Endothelial cell (in vitro differentiated cells): ENCODE measurements at regions not wholly inside any gene's neighbourhood (a gene's known extent, or its start where the extent isn't known, plus 50 kb on each side); places are given as distances from the start of the nearest gene placed in this dataset.

Source experiments
- DNase-seq: peaks from one replicate; pipeline ENCODE4 v3.0.0; 2021; ENCODE audit warnings: low spot score
- H3K27ac Mint-ChIP-seq: one replicate; pipeline ENCODE4 v1.8.0; 2021; ENCODE audit warnings: mixed read lengths, inconsistent platforms; ENCODE audit not compliant: unreplicated experiment
- H3K27me3 Mint-ChIP-seq: one replicate; pipeline ENCODE4 v1.8.0; 2021; ENCODE audit warnings: mild to moderate bottlenecking, moderate library complexity, mixed read lengths, inconsistent platforms; ENCODE audit not compliant: unreplicated experiment
- H3K36me3 Mint-ChIP-seq: one replicate; pipeline ENCODE4 v1.8.0; 2021; ENCODE audit warnings: mild to moderate bottlenecking, low read depth, mixed read lengths, inconsistent platforms; ENCODE audit not compliant: unreplicated experiment
- H3K4me1 Mint-ChIP-seq: one replicate; pipeline ENCODE4 v1.8.0; 2021; ENCODE audit warnings: mild to moderate bottlenecking, mixed read lengths, inconsistent platforms; ENCODE audit not compliant: unreplicated experiment
- H3K4me3 Mint-ChIP-seq: one replicate; pipeline ENCODE4 v1.8.0; 2021; ENCODE audit warnings: mild to moderate bottlenecking, mixed read lengths, inconsistent platforms; ENCODE audit not compliant: unreplicated experiment
- H3K9me3 Mint-ChIP-seq: one replicate; pipeline ENCODE4 v1.8.0; 2021; ENCODE audit warnings: mixed read lengths, inconsistent platforms; ENCODE audit not compliant: unreplicated experiment
- TF ChIP-seq, protein P1 (sequence below): fragments of 200-600 bp; sonication (generic); IDR thresholded peaks from one replicate; pipeline ENCODE4 v1.5.0; 2021; ENCODE audit warnings: antibody characterized with exemption; ENCODE audit not compliant: unreplicated experiment

DNA sequence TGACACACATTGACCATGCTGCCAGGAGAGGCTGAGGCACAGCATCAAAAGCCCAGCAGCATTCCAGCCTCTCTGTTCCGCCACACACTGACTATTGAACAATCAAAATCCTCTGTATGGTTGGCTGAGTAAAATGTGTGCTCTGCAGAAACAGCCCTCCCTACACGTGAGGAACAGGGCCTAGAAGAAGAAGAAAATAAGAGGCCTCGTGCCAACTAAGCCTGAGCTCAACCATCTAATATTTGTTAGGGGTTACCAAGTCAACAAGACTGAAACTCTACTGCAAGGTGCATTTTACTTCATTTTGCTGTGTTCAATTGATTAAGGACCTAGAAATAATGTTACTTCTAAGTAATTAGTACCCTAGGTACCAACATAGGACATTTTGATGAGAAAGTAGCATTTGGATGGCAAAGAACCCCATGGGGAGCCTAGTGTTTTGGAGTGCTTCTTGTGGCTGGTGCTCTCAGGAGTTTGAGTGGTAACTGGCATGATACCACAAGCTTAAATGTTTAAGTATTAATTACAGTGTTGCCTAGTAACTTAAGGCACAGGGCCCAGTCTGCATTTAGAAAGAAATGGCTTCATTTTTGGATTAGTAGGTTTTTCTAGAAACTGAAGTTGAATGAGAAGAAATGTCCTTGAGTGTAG lies 146.6 kb upstream of the PLN start:
- Mint-ChIP-seq H3K9me3 (no peaks in the 10 kb centered on the region), H3K4me3 (no peak overlapping the region), H3K27ac (no peak overlapping the region), H3K36me3 (no peaks in the 10 kb centered on the region), H3K4me1 (no peaks in the 10 kb centered on the region), H3K27me3 (no peaks in the 10 kb centered on the region)
- DNase-seq, result no peak
- TF ChIP-seq, protein P1, sequence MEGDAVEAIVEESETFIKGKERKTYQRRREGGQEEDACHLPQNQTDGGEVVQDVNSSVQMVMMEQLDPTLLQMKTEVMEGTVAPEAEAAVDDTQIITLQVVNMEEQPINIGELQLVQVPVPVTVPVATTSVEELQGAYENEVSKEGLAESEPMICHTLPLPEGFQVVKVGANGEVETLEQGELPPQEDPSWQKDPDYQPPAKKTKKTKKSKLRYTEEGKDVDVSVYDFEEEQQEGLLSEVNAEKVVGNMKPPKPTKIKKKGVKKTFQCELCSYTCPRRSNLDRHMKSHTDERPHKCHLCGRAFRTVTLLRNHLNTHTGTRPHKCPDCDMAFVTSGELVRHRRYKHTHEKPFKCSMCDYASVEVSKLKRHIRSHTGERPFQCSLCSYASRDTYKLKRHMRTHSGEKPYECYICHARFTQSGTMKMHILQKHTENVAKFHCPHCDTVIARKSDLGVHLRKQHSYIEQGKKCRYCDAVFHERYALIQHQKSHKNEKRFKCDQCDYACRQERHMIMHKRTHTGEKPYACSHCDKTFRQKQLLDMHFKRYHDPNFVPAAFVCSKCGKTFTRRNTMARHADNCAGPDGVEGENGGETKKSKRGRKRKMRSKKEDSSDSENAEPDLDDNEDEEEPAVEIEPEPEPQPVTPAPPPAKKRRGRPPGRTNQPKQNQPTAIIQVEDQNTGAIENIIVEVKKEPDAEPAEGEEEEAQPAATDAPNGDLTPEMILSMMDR, result no peak

DNA sequence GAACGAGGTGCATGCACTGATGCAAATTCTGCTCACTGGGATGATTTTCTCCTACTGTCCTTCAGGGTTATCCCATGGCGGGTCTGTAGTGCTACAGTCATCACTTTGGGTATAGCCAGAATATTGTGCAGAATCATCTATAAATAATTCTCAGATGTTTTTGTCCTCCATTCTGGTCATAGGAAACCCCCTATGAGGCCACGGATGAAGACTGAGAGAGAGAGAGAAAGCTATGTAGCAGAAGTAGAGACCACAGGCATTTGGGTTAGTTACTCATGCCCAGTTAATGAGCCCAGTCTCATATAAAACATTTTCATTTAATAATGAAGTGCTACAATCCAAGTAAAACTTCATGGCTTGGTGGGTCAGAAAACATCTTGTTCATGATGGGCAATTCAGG lies 145.1 kb upstream of the PLN start:
- H3K9me3 Mint-ChIP-seq, result no peaks in the 10 kb centered on the region
- no peaks in the 10 kb centered on the region for H3K36me3 Mint-ChIP-seq
- H3K27me3 Mint-ChIP-seq, result no peaks in the 10 kb centered on the region
- no peaks in the 10 kb centered on the region for H3K4me1 Mint-ChIP-seq
- H3K27ac Mint-ChIP-seq, result no peak overlapping the region
- no peak for DNase-seq
- TF ChIP-seq, protein P1, result no peak
- H3K4me3 Mint-ChIP-seq, result no peak overlapping the region

DNA sequence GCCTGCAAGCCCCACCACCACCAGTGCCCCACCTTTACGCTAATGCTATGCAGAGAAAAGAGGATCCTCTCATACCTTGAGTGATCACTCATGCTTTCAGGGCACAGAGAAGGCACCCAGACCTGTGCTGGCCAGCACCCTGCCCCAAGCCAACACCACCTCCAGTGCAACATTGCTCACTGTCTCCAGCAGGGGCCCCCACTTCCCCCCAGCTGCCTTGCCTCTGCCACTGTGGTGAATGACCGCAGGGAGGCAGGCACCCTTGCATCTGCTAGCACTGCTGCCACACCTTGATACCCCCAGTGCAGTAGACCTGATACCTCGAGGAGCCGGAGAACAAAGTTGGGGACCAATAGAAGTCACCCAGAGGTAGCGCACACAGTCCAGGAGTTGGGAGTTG lies 139.2 kb upstream of the PLN start:
- Mint-ChIP-seq H3K9me3 (no peaks in the 10 kb centered on the region), H3K27ac (no peak overlapping the region), H3K4me3 (peak overlapping the region; percentile 42), H3K27me3 (no peaks in the 10 kb centered on the region), H3K36me3 (no peaks in the 10 kb centered on the region), H3K4me1 (no peaks in the 10 kb centered on the region)
- TF ChIP-seq, protein P1, result no peak
- no peak for DNase-seq

DNA sequence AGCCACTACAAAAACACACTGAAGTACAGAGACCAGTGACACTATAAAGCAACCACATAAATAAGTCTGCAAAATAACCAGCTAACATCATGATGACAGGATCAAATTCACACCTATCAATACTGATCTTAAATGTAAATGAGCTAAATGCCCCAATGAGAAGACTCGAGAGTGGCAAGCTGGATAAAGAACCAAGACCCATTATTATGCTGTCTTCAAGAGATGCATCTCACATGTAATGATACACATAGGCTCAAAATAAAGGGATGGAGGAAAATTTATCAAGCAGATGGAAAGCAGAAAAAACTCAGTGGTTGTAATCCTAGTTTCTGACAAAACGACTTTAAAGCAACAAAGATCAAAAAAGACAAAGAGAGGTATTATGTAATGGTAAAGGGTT lies 138.1 kb upstream of the PLN start:
- TF ChIP-seq, protein P1, result no peak
- no peak for DNase-seq
- H3K27me3 Mint-ChIP-seq, result no peaks in the 10 kb centered on the region
- H3K9me3 Mint-ChIP-seq, result no peaks in the 10 kb centered on the region
- H3K27ac Mint-ChIP-seq, result no peak overlapping the region
- no peaks in the 10 kb centered on the region for H3K4me1 Mint-ChIP-seq
- no peaks in the 10 kb centered on the region for H3K36me3 Mint-ChIP-seq
- H3K4me3 Mint-ChIP-seq, result no peak overlapping the region
